SK-N-SH (cell line): ENCODE measurements at regions not wholly inside any gene's neighbourhood (a gene's known extent, or its start where the extent isn't known, plus 50 kb on each side); places are given as distances from the start of the nearest gene placed in this dataset.

ENCODE experiments used
- CTCF ChIA-PET: fragments of 300-600, 350-600 bp; formaldehyde crosslinking; extraction: SDS; loops from one replicate; lab custom pipeline; 2021; lab: Yijun Ruan, JAX
- POLR2A ChIA-PET: fragments of 350-600 bp; sonication (Branson Sonifier 250); formaldehyde crosslinking; extraction: SDS; loops from one replicate; lab custom pipeline; 2020; ENCODE audit warnings: antibody characterized with exemption, inconsistent platforms; lab: Yijun Ruan, JAX
- DNase-seq: peaks from one replicate; pipeline ENCODE4 v3.0.0; 2012
- H2AFZ ChIP-seq: fragments of 200-600 bp; sonication (generic); 2 replicates; pipeline ENCODE4 v1.8.1; 2016; ENCODE audit warnings: antibody characterized with exemption, mild to moderate bottlenecking, low read depth
- H3F3A ChIP-seq: fragments of 200-600 bp; sonication (generic); replicated peaks from 2 replicates; pipeline ENCODE3; 2016; ENCODE audit warnings: antibody characterized with exemption, mild to moderate bottlenecking; ENCODE audit not compliant: insufficient read depth
- H3K27ac ChIP-seq, 2 experiments: fragments of 200-500 bp in 1 of 2; fragments of 200-600 bp in 1 of 2; sonication (Bioruptor generic) in 1 of 2; sonication (generic), shearing (Covaris generic) in 1 of 2; 2 replicates each; pipeline versions ENCODE4 v1.5.1 to v1.6.1; 2014 to 2016; ENCODE audit warnings: low read depth in 2 of 2, inconsistent platforms in 1 of 2, low read length in 1 of 2, mild to moderate bottlenecking in 1 of 2, mixed read lengths in 1 of 2
- H3K27me3 ChIP-seq: fragments of 200-600 bp; sonication (generic), shearing (Covaris generic); 2 replicates; pipeline ENCODE4 v1.6.1; 2016; ENCODE audit warnings: mixed run types; ENCODE audit not compliant: insufficient read depth
- H3K36me3 ChIP-seq, 2 experiments: fragments of 200-500 bp in 1 of 2; fragments of 200-600 bp in 1 of 2; sonication (Bioruptor generic) in 1 of 2; sonication (generic) in 1 of 2; replicated peaks in 1 of 2; 2 replicates each; pipeline versions ENCODE3 to v1.5.1; 2014 to 2016; ENCODE audit warnings: low read length in 1 of 2, mild to moderate bottlenecking in 1 of 2; ENCODE audit not compliant: insufficient read depth in 2 of 2, control insufficient read depth in 1 of 2
- H3K4me1 ChIP-seq, 2 experiments: fragments of 200-500 bp in 1 of 2; fragments of 200-600 bp in 1 of 2; sonication (Bioruptor generic) in 1 of 2; sonication (generic), shearing (Covaris generic) in 1 of 2; 2 replicates each; pipeline versions ENCODE4 v1.5.1 to v1.6.1; 2014 to 2016; ENCODE audit warnings: low read depth in 1 of 2, low read length in 1 of 2, mixed run types in 1 of 2; ENCODE audit not compliant: insufficient read depth in 2 of 2, control insufficient read depth in 1 of 2
- H3K4me2 ChIP-seq: fragments of 200-600 bp; sonication (generic), shearing (Covaris generic); 2 replicates; pipeline ENCODE4 v1.6.1; 2017; ENCODE audit warnings: mixed run types
- H3K4me3 ChIP-seq, 2 experiments: fragments of 200-500 bp in 1 of 2; fragments of 200-600 bp in 1 of 2; sonication (Bioruptor generic) in 1 of 2; sonication (generic), shearing (Covaris generic) in 1 of 2; 2 replicates each; pipeline versions ENCODE4 v1.5.1 to v1.8.1; 2014 to 2016; ENCODE audit warnings: low read depth in 2 of 2, inconsistent platforms in 1 of 2, low read length in 1 of 2, mild to moderate bottlenecking in 1 of 2, mixed read lengths in 1 of 2, moderate library complexity in 1 of 2
- H3K79me2 ChIP-seq: fragments of 200-600 bp; sonication (generic); 2 replicates; pipeline ENCODE4 v1.8.1; 2017; ENCODE audit warnings: mild to moderate bottlenecking; ENCODE audit not compliant: insufficient read depth
- H3K9ac ChIP-seq: fragments of 200-600 bp; sonication (generic); 2 replicates; pipeline ENCODE4 v1.6.1; 2017; ENCODE audit warnings: mixed run types
- H3K9me2 ChIP-seq: fragments of 200-600 bp; sonication (generic); 2 replicates; pipeline ENCODE4 v1.6.1; 2017; ENCODE audit warnings: mixed run types
- H3K9me3 ChIP-seq: fragments of 200-600 bp; sonication (generic); 2 replicates; pipeline ENCODE4 v1.6.1; 2017; ENCODE audit warnings: mixed run types, mild to moderate bottlenecking, moderate library complexity
- H4K20me1 ChIP-seq: fragments of 200-600 bp; sonication (generic); 2 replicates; pipeline ENCODE4 v1.6.1; 2017; ENCODE audit warnings: mild to moderate bottlenecking, mixed run types; ENCODE audit not compliant: insufficient read depth
- CTCF ChIP-seq: fragments of 200-600 bp; sonication (generic); IDR thresholded peaks from 2 replicates; pipeline ENCODE4 v1.6.1; 2017; ENCODE audit warnings: antibody characterized with exemption, mild to moderate bottlenecking, moderate library complexity
- ELF1 ChIP-seq: IDR thresholded peaks from 2 replicates; pipeline ENCODE4 v1.4.0; 2012
- EZH2phosphoT487 ChIP-seq: fragments of 200-600 bp; sonication (generic); IDR thresholded peaks from 2 replicates; pipeline ENCODE4 v1.6.1; 2017; ENCODE audit warnings: low read depth, mixed run types, mild to moderate bottlenecking, antibody characterized with exemption, moderate library complexity, borderline replicate concordance
- FOSL2 ChIP-seq: IDR thresholded peaks from 2 replicates; pipeline ENCODE4 v1.4.0; 2012; ENCODE audit warnings: low read depth, mild to moderate bottlenecking, moderate library complexity, borderline replicate concordance
- FOXJ3 ChIP-seq: sonication (generic); formaldehyde crosslinking; IDR thresholded peaks from 2 replicates; pipeline ENCODE4 v1.5.1; 2020; ENCODE audit warnings: mild to moderate bottlenecking, missing genetic modification reagents
- FOXM1 ChIP-seq: IDR thresholded peaks from 2 replicates; pipeline ENCODE4 v1.4.0; 2012; ENCODE audit warnings: low read depth, mild to moderate bottlenecking
- GABPA ChIP-seq: IDR thresholded peaks from 2 replicates; pipeline ENCODE4 v1.4.0; 2012; ENCODE audit warnings: low read depth, mild to moderate bottlenecking
- JUND ChIP-seq: IDR thresholded peaks from 2 replicates; pipeline ENCODE4 v1.4.0; 2012
- MEF2A ChIP-seq: IDR thresholded peaks from 2 replicates; pipeline ENCODE4 v1.4.0; 2012; ENCODE audit warnings: low read depth, borderline replicate concordance
- MXI1 ChIP-seq: IDR thresholded peaks from 2 replicates; pipeline ENCODE4 v1.6.1; 2012; ENCODE audit warnings: mild to moderate bottlenecking, low read depth, low read length, improper control_type of control experiment
- NFIC ChIP-seq: IDR thresholded peaks from 2 replicates; pipeline ENCODE4 v1.4.0; 2012; ENCODE audit warnings: borderline replicate concordance
- NRF1 ChIP-seq: IDR thresholded peaks from 2 replicates; pipeline ENCODE4 v1.6.1; 2012; ENCODE audit warnings: low read depth, mild to moderate bottlenecking, low read length
- POLR2AphosphoS5 ChIP-seq: IDR thresholded peaks from 2 replicates; pipeline ENCODE4 v1.6.1; 2012; ENCODE audit warnings: low read depth, low read length
- RCOR1 ChIP-seq: fragments of 150-350 bp; IDR thresholded peaks from 2 replicates; pipeline ENCODE4 v1.6.1; 2017; ENCODE audit warnings: antibody characterized with exemption, low read length
- RFX5 ChIP-seq: IDR thresholded peaks from 2 replicates; pipeline ENCODE4 v1.6.1; 2012; ENCODE audit warnings: mild to moderate bottlenecking, improper control_type of control experiment, low read length
- RXRA ChIP-seq: IDR thresholded peaks from 2 replicates; pipeline ENCODE4 v1.4.0; 2012; ENCODE audit warnings: low read depth, mild to moderate bottlenecking, borderline replicate concordance
- SMC3 ChIP-seq: IDR thresholded peaks from 2 replicates; pipeline ENCODE4 v1.6.1; 2012; ENCODE audit warnings: low read depth, low read length, improper control_type of control experiment
- TAF1 ChIP-seq: IDR thresholded peaks from 2 replicates; pipeline ENCODE4 v1.6.1; 2012; ENCODE audit warnings: low read depth, mild to moderate bottlenecking, low read length, moderate library complexity, borderline replicate concordance
- TEAD4 ChIP-seq: IDR thresholded peaks from 2 replicates; pipeline ENCODE4 v1.4.0; 2012; ENCODE audit warnings: mild to moderate bottlenecking, borderline replicate concordance; ENCODE audit not compliant: insufficient read depth
- WGBS: methylation state at CpG from one replicate; pipeline ENCODE4 v1.1.6; 2017; ENCODE audit warnings: low lambda C conversion rate; 5-methylcytosine and 5-hydroxymethylcytosine counted together
- TF ChIP-seq, protein P1 (sequence below): IDR thresholded peaks from 2 replicates; pipeline ENCODE4 v1.4.0; 2012; ENCODE audit warnings: low read depth, borderline replicate concordance

DNA sequence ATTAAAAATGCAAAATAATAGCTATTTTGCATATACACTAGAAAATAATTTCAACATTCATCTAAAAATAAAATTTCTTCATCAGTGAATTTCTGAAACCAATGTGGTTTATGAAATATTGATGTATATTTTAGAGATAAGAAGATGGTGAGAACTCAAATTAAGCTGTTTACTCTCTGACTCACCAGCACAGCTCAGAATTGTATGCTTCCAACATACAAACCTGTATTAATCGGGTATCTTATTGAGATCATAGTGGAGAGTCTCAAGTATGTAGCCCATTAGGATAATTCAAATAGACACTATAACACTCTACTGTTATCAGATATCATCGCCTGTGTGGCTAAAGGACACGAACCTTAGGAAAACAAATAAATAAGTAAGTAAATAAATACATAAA is 899.5 kb upstream of the INTU start:
- no peak overlapping the region for H3K27ac ChIP-seq
- H3K27me3 ChIP-seq: no peaks in the 10 kb centered on the region
- no peaks in the 10 kb centered on the region for H3K36me3 ChIP-seq
- H4K20me1 ChIP-seq: no peaks in the 10 kb centered on the region
- POLR2A ChIA-PET: no interaction called here
- 38% methylated on average over 3 of the region's 3 CpGs for WGBS
- H3K9me3 ChIP-seq: no peaks in the 10 kb centered on the region
- no peak for TF ChIP-seq JUND
- no peak for TF ChIP-seq FOXJ3 (CRISPR knock-in tag)
- no peak for TF ChIP-seq TEAD4
- no peak for TF ChIP-seq POLR2AphosphoS5
- TF ChIP-seq RXRA: no peak
- TF ChIP-seq FOSL2: no peak
- no peak for TF ChIP-seq TAF1
- TF ChIP-seq GABPA: no peak
- no peak for TF ChIP-seq EZH2phosphoT487
- no peak for TF ChIP-seq ELF1
- no peak for TF ChIP-seq MEF2A
- no peak for TF ChIP-seq FOXM1
- no peak for TF ChIP-seq SMC3
- no peak for TF ChIP-seq RCOR1
- no peak for TF ChIP-seq MXI1
- TF ChIP-seq NFIC: no peak
- no peak for TF ChIP-seq CTCF
- TF ChIP-seq RFX5: no peak
- TF ChIP-seq, protein P1, sequence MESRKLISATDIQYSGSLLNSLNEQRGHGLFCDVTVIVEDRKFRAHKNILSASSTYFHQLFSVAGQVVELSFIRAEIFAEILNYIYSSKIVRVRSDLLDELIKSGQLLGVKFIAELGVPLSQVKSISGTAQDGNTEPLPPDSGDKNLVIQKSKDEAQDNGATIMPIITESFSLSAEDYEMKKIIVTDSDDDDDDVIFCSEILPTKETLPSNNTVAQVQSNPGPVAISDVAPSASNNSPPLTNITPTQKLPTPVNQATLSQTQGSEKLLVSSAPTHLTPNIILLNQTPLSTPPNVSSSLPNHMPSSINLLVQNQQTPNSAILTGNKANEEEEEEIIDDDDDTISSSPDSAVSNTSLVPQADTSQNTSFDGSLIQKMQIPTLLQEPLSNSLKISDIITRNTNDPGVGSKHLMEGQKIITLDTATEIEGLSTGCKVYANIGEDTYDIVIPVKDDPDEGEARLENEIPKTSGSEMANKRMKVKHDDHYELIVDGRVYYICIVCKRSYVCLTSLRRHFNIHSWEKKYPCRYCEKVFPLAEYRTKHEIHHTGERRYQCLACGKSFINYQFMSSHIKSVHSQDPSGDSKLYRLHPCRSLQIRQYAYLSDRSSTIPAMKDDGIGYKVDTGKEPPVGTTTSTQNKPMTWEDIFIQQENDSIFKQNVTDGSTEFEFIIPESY: no peak
- no peak for TF ChIP-seq NRF1
- TF ChIP-seq, all 33 proteins: peak for 0
- Histone ChIP-seq H3K9ac (no peak overlapping the region), H3F3A (no peaks in the 10 kb centered on the region), H3K4me1 (no peaks in the 10 kb centered on the region), H3K4me3 (no peak overlapping the region), H3K4me2 (no peak overlapping the region), H3K79me2 (no peaks in the 10 kb centered on the region), H3K9me2 (no peaks in the 10 kb centered on the region), H2AFZ (no peak overlapping the region)
- DNase-seq: no peak
- CTCF ChIA-PET: no interaction called here
